ENCODE measurements at regions not wholly inside any gene's neighbourhood (a gene's known extent, or its start where the extent isn't known, plus 50 kb on each side); places are given as distances from the start of the nearest gene placed in this dataset.

GRCh38 chr16:87077750-87078127, 239.5 kb downstream of the C16orf95 start:
- no peak for DNase-seq

GRCh38 chr16:87080571-87081167, 236.5 kb downstream of the C16orf95 start:
- DNase-seq, result no peak

- no peak for DNase-seq
These were observed 231.8 kb downstream of the C16orf95 start for GRCh38 chr16:87085441-87085840.

DNA sequence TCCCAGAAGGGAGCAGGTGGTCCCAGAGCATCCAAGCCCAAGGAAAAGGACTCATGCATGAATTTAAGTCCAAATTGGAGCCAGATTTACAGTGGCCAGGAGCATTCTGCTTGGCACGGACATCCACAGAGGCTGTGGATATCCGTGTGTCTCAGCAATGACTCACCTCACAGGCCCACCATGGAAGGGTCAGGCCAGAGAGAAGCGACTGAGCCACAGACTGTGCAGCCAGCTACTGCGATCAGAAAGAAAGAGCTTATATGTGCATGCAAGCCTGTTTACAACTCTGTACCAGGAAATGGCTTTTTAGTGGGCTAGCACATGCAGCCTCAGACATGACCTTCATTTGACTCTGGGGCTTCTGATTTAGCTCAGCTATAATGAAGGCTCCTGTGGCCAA, 231.0 kb downstream of the C16orf95 start:
- DNase-seq, result no peak

DNA sequence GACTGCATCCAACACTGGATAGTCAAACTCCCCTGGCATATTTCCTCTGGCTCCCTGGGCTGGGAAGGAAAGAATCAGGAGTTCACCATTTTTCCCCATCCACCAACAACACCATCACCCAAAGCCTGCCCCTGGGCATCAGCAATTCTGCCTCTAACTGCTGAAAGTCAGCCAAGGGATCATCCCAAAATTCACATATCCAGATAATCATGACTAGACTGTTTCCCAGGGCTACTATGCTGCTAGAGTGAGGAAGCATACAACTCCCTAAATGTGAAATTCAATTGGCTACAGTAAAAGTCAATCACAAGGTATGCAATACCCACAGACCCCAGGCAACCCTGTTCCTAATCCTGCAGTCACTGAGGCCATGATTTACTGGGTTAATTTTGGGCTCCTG, 230.6 kb downstream of the C16orf95 start:
- DNase-seq, result no peak

DNA sequence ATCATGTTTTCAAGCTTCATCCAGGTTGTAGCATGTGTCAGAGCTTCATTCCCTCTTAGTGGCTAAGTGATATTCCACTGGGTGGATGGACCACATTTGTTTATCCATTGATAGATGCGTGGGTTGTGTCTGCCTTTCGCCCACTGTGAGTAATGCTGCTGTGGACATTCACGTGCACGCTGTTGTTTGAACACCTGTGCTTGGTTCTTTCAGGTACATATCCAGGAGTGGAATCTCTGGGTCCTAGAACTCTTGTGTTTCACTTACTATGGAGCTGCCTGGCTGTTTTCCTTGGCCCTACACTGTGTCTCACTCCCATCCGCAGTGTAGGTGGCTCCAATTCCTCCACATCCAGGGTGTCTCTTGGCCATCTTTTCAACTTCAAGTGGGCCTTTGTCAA, 224.2 kb downstream of the C16orf95 start:
- no peak for DNase-seq

- DNase-seq, result no peak
These were observed 223.2 kb downstream of the C16orf95 start for GRCh38 chr16:87093804-87094555.

GRCh38 chr16:87094556-87094865, 222.7 kb downstream of the C16orf95 start:
- no peak for DNase-seq

- DNase-seq, result no peak
These were observed 221.9 kb downstream of the C16orf95 start for GRCh38 chr16:87095271-87095670.

DNA sequence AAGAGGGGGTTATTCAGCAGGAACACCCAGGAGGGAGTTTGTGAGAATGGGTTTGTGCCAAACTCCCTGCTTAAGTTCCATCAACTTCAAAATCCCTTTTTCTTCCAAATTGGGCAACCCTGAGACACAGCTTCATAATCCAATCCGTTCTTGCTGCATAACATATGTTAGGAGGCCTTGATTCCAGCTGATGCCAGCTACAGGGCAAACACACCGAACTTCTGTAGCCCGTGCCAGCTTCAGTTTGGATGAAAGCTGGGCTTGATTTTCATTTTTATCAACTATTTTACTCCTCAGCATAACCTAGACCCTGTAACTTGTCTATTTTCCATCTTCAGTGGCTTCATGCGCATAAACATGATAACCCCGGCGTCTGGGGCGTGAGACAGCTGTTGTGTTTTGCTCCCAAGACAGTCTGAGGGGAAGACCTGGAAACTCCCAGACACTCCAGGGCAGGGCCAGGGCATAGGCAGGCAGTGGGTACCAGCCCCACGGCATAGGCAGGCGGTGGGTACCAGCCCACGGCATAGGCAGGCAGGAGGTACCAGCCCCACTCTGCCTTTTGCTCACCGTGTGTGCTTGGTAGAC, 220.4 kb downstream of the C16orf95 start:
- no peak for DNase-seq

- DNase-seq, result no peak
These were observed 218.8 kb downstream of the C16orf95 start for GRCh38 chr16:87098361-87098760.

DNA sequence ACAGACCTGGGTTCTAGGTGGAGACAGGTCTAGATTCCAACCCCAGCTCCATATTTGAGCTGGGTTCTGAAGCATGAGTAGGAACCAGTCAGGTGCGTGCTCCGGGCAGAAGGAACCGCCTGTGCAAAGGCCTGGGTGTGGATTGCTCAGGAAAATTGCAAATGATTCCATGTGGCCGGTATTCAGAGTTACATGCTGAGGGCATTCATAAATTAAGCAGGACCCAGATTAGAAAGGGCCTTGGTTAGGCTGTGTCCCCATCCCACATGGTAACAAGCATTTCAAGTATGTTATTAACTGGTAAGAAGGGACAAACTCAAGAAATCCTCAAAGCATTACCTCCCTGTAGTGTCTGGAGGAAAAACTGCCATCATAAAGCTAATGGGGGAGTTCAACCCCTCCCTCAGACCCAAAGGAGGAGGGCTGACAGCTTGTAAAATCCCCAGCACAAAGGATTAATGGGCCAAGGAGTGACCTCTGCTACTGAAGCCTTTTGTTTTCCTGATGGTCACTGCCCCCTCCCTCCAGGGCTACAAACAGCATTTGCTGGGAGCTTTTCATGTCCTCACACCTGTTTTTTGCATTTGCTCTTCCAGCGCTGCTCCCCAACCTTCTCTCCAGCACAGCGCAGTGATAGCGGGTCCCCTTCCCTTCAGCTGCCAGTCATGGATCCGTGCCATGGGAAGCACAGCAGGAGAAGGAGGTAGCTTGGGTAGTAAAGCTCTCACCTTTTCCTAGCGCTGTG, 218.0 kb downstream of the C16orf95 start:
- DNase-seq, result no peak

DNA sequence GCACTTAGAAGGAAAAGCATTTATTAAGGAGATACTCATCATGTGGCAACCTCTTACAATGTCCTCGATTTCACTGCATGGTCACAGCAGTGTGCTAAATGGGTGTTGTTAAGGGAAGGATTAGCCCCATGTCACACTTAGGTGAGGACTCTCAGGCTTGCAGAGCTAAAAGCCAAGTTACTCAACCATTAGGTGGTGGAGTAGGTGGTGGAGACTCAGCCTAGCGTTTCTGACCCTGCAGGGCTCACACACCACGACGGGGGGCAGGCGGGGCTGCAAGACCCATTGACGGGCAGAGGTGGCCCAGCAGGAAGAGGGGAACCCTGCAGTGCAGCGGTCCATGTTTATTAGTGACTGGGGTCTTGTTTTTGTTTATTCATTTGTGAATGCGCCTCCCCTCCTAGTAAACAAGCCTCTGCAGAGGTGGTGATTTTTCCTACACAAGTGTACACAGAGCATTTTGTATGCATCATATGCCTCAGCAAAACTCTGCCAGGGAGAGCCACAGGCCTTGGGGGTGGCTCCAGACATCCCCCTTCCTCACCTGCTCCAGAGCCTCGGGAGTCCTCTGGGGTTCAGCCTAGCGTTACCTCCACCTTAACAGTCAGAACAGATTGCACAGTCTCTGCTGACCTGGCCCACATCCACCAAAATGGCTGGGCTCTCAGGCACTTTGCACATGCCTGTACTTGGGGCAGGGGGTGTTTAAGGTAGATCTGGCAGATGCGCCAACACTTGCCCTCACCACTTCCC, 216.7 kb downstream of the C16orf95 start:
- DNase-seq, result no peak

DNA sequence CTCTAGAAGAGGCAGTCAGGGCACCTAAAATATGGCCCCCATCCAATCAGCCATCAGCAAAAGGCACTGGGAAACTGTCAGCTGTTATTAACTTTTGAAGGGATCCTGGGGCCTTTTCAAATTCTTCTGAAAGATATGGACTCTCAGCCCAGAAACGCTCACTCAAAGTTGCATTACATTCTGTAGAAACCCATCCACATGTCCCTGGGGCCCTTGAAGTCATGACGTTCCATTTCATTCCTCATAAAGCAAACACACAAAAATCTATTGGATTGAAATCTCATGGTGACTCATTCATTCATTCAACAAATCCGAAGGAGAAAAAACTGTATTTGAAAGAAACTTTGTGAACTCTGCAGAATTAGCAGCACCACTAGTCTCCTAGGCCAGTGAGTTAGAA, 215.3 kb downstream of the C16orf95 start:
- DNase-seq, result no peak

DNA sequence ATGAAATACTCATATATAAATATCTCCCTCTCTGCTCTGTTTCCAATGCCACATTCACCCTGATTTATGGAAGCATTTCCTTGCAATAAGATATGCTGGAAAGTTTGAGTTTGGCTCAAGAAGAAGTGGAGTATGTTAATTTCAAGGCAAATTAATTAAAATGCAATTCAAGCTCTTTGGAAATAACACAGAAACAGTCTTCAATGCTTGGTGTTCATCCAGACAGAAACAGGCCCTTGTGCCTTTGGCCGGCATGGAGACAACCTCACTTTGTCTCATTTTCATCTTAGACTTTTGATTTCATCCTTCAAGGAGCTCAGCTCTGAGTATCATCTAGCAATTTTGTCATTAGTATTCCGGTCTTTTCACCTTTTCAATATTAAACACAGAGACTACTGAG, 210.0 kb downstream of the C16orf95 start:
- DNase-seq, result no peak

DNA sequence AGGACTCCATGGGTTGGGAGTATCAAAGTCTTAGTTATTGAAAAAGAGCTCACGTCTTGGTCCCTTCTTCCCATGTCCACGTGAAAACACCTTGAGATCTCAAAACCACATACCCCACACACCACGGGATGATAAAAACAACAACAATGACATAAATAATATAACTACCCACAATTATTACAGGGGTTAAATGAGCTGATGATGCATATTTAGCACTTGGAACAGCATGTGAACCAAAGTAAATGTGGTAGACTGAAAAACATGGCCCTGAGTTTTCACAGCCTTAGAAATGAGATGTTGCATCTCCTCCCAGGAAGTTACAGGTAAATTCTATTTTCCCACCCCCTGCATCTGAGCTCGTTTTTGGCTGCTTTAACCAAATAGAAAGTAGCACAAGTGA, 208.9 kb downstream of the C16orf95 start:
- DNase-seq, result no peak

GRCh38 chr16:87108941-87109340, 208.3 kb downstream of the C16orf95 start:
- no peak for DNase-seq

GRCh38 chr16:87114832-87115231, 202.4 kb downstream of the C16orf95 start:
- DNase-seq, result no peak

DNA sequence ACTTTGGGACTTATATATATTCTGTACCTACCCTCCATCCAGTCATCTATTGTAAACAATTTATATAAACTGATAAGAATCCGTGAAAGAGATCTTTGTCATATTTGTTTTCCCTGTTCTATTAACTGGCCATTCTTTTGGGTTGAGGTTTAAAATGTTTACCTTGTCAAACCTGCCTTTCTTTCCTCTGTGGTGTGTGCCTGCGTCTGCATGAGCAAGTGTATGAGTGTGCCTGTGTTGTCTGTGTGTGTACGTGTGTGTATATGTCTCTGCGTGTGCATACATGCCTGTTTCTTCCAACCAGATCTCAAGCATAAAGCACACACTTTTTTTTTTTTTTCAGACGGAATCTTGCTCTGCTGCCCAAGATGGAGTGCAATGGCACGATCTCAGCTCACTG, 201.5 kb downstream of the C16orf95 start:
- no peak for DNase-seq

DNA sequence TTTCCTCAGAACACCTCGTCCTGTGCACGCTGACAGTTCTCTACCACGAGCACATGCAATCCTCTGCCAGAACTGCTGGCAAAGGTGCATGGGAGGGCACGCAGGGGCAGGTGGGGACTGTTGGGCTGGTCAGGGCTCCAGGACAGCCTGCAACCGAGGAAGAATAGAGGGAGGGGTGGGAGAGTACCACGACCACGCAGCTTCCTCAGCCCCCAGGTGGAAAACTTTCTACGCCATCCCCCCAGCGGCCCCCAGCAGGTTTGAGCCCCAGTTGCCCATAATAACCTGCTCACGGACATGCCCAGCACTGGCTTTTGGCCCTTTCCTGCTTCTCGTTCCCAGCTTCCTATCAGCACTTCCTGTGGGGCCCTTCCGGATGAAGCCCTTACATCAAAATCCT, 199.3 kb downstream of the C16orf95 start:
- no peak for DNase-seq

GRCh38 chr16:87119168-87119567, 198.0 kb downstream of the C16orf95 start:
- no peak for DNase-seq

DNA sequence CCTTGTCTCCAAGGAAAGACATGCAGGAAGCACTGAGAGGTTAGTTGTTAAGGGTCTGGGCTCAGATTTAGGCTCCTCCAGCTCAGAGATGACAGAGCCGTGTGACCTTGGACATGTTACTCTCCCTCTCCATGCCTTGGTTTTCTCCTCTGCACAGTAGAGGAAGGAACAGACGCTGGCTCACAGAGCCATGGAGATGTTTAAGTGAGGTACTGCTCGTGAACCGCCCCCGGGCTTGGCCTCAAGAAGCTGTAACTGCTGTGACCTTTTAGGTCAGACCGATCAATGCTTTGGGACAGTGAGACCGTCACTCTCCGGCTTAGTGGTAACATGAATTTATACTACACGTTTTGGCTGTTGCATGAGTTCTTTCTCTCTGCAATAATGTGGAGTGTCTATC, 197.4 kb downstream of the C16orf95 start:
- no peak for DNase-seq

DNA sequence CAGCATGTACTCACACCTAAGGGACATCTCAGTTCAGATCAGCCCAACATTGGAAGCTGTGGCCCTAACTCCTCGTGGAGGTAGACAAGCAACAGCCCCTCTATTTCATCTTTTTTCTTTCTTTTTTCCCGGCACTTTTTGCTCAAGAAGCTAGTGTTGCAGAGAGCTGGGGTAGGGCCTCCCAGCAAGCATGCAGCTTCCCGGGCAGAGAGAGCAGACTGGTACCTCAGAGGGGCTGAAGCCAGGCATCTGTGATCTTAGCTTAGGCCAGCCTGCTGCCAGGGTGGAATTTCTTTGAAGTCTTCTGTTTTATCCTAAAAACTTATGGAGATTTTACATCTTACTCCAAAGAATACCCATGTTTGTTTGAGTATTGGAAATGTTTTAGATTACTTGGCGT, 195.4 kb downstream of the C16orf95 start:
- DNase-seq, result no peak
